Aorta (tissue), 5 donors: ENCODE measurements at regions not wholly inside any gene's neighbourhood (a gene's known extent, or its start where the extent isn't known, plus 50 kb on each side); places are given as distances from the start of the nearest gene placed in this dataset.
A peak's percentile ranks its signal among the peaks of the same experiment; 100 is the strongest.

ENCODE experiments used
- ATAC-seq: fragments of 200-7000 bp; cut with Tn5 transposase; one replicate; pipeline ENCODE4 v1.9.1; 2022; ENCODE audit warnings: moderate library complexity; ENCODE audit not compliant: low FRiP score
- DNase-seq, 2 donors: peaks; one replicate each; pipeline ENCODE4 v3.0.0-alpha.2; 2020
- H3K27ac ChIP-seq, 2 donors: one replicate each; pipeline ENCODE4 v1.5.1; 2013; ENCODE audit warnings: low read length in 2 of 2, mild to moderate bottlenecking in 2 of 2, moderate library complexity in 2 of 2, control low read depth in 1 of 2, inconsistent platforms in 1 of 2, low read depth in 1 of 2
- H3K27me3 ChIP-seq, 2 donors: one replicate each; pipeline ENCODE4 v1.6.1; 2013; ENCODE audit warnings: control low read depth in 1 of 2, low read length in 1 of 2, mild to moderate bottlenecking in 1 of 2, moderate library complexity in 1 of 2; ENCODE audit not compliant: insufficient read depth in 2 of 2, control insufficient read depth in 1 of 2
- H3K36me3 ChIP-seq, 2 donors: one replicate each; pipeline ENCODE4 v1.6.1; 2013; ENCODE audit warnings: control low read depth in 1 of 2, low read length in 1 of 2, mild to moderate bottlenecking in 1 of 2; ENCODE audit not compliant: insufficient read depth in 2 of 2, control insufficient read depth in 1 of 2
- H3K4me1 ChIP-seq, 2 donors: one replicate each; pipeline ENCODE4 v1.6.1; 2013; ENCODE audit warnings: low read length in 2 of 2, control low read depth in 1 of 2, mild to moderate bottlenecking in 1 of 2, moderate library complexity in 1 of 2; ENCODE audit not compliant: insufficient read depth in 2 of 2, control insufficient read depth in 1 of 2
- H3K4me3 ChIP-seq, 2 donors: one replicate each; pipeline ENCODE4 v1.5.1; 2013; ENCODE audit warnings: low read length in 2 of 2, control low read depth in 1 of 2, mild to moderate bottlenecking in 1 of 2
- H3K9me3 ChIP-seq: one replicate; pipeline ENCODE4 v1.6.1; 2013; ENCODE audit warnings: mild to moderate bottlenecking, low read length; ENCODE audit not compliant: control insufficient read depth
- WGBS, 2 donors: extraction: QIAGEN DNeasy Blood & Tissue Kit; methylation state at CpG; one replicate each; pipeline ENCODE4 v1.1.7; 2013; 5-methylcytosine and 5-hydroxymethylcytosine counted together
- intact Hi-C, 2 donors: fragments of 100-400 bp; cut with DNase I; formaldehyde crosslinking; loops; one replicate each; pipeline versions ENCODE4 v1.14.2 to v1.15.0; 2022
- donor health status: healthy with polysubstance abuse.
- donor health status: Bipolar disorder and iron deficiency.
- donor health status: DM: no; HTN: no; CAD: no.
- donor health status: DM: no; HTN: no; CAD: no.
- donor health status: DM: yes; HTN: yes; CAD: no.

- Histone ChIP-seq H3K4me1 (no peaks in the 10 kb centered on the region), H3K4me3 (no peak overlapping the region), H3K27me3 (no peaks in the 10 kb centered on the region), H3K9me3 (no peaks in the 10 kb centered on the region), H3K36me3 (no peaks in the 10 kb centered on the region), H3K27ac (no peak overlapping the region)
- DNase-seq (no peak), ATAC-seq (no peak)
- WGBS, 2 donors = 82 to 84% methylated on average over 4 of the region's 4 CpGs
- intact Hi-C loops = no loop called here
Measured at GRCh38 chr13:71034018-71034417, 833.0 kb downstream of the DACH1 start.

GRCh38 chr13:71033026-71033425 is 834.0 kb downstream of the DACH1 start:
- intact Hi-C loops = no loop called here
- DNase-seq (no peak), ATAC-seq (peak; percentile 31)
- no peak overlapping the region for H3K4me3 ChIP-seq
- H3K27me3 ChIP-seq = no peaks in the 10 kb centered on the region
- H3K4me1 ChIP-seq = no peaks in the 10 kb centered on the region
- no peaks in the 10 kb centered on the region for H3K36me3 ChIP-seq
- no peaks in the 10 kb centered on the region for H3K9me3 ChIP-seq
- H3K27ac ChIP-seq = no peak overlapping the region

- intact Hi-C loops = no loop called here
Measured at GRCh38 chr13:71030784-71031183, 836.2 kb downstream of the DACH1 start.

GRCh38 chr13:71028884-71029283 is 838.1 kb downstream of the DACH1 start:
- H3K9me3 ChIP-seq = no peaks in the 10 kb centered on the region
- H3K4me1 ChIP-seq = no peaks in the 10 kb centered on the region
- intact Hi-C loops = no loop called here
- no peaks in the 10 kb centered on the region for H3K27me3 ChIP-seq
- 90 to 95% methylated on average over 1 of the region's 1 CpG for WGBS, 2 donors
- no peak overlapping the region for H3K27ac ChIP-seq
- ATAC-seq = no peak
- DNase-seq = no peak
- no peak overlapping the region for H3K4me3 ChIP-seq
- no peaks in the 10 kb centered on the region for H3K36me3 ChIP-seq

More at GRCh38 chr13:71030784-71031183, 836.2 kb downstream of the DACH1 start:
- no peak for ATAC-seq
- 32 to 46% methylated on average over 6 of the region's 6 CpGs for WGBS, 2 donors
- DNase-seq = no peak
- Histone ChIP-seq H3K27ac (no peak overlapping the region), H3K9me3 (no peaks in the 10 kb centered on the region), H3K4me3 (no peak overlapping the region), H3K36me3 (no peaks in the 10 kb centered on the region), H3K27me3 (no peaks in the 10 kb centered on the region), H3K4me1 (no peaks in the 10 kb centered on the region)

- ATAC-seq (no peak), DNase-seq (no peak)
- WGBS, 2 donors = 57 to 62% methylated on average over 10 of the region's 10 CpGs
- Histone ChIP-seq H3K4me3 (no peak overlapping the region), H3K27ac (no peak overlapping the region), H3K36me3 (no peaks in the 10 kb centered on the region), H3K27me3 (no peaks in the 10 kb centered on the region), H3K9me3 (no peaks in the 10 kb centered on the region), H3K4me1 (no peaks in the 10 kb centered on the region)
- intact Hi-C loops = no loop called here
Measured at GRCh38 chr13:71021825-71022422, 845.1 kb downstream of the DACH1 start.

GRCh38 chr13:71018995-71019394 is 848.0 kb downstream of the DACH1 start:
- H3K4me1 ChIP-seq = no peaks in the 10 kb centered on the region
- H3K9me3 ChIP-seq = no peaks in the 10 kb centered on the region
- no peak overlapping the region for H3K4me3 ChIP-seq
- intact Hi-C loops = no loop called here
- WGBS, 2 donors = 25 to 52% methylated on average over 1 of the region's 1 CpG
- no peaks in the 10 kb centered on the region for H3K27me3 ChIP-seq
- H3K36me3 ChIP-seq = no peaks in the 10 kb centered on the region
- ATAC-seq (no peak), DNase-seq (no peak)
- no peak overlapping the region for H3K27ac ChIP-seq

GRCh38 chr13:71018544-71018943 is 848.5 kb downstream of the DACH1 start:
- Histone ChIP-seq H3K4me1 (no peaks in the 10 kb centered on the region), H3K9me3 (no peaks in the 10 kb centered on the region), H3K27me3 (no peaks in the 10 kb centered on the region), H3K4me3 (no peak overlapping the region), H3K36me3 (no peaks in the 10 kb centered on the region), H3K27ac (no peak overlapping the region)
- ATAC-seq = no peak
- intact Hi-C loops = no loop called here
- no peak for DNase-seq

GRCh38 chr13:71017607-71018006 is 849.4 kb downstream of the DACH1 start:
- WGBS, 2 donors = 42 to 43% methylated on average over 1 of the region's 1 CpG
- DNase-seq (no peak), ATAC-seq (no peak)
- Histone ChIP-seq H3K4me3 (no peak overlapping the region), H3K4me1 (no peaks in the 10 kb centered on the region), H3K27me3 (no peaks in the 10 kb centered on the region), H3K9me3 (no peaks in the 10 kb centered on the region), H3K27ac (no peak overlapping the region), H3K36me3 (no peaks in the 10 kb centered on the region)
- intact Hi-C loops = no loop called here

- H3K9me3 ChIP-seq = no peaks in the 10 kb centered on the region
- no peak for DNase-seq
- H3K4me3 ChIP-seq = no peak overlapping the region
- H3K27ac ChIP-seq = no peak overlapping the region
- no peaks in the 10 kb centered on the region for H3K27me3 ChIP-seq
- no peaks in the 10 kb centered on the region for H3K4me1 ChIP-seq
- WGBS, 2 donors = 84 to 87% methylated on average over 2 of the region's 2 CpGs
- ATAC-seq = no peak
- H3K36me3 ChIP-seq = no peaks in the 10 kb centered on the region
- intact Hi-C loops = no loop called here
Measured at GRCh38 chr13:71015516-71015915, 851.5 kb downstream of the DACH1 start.
